OCI-LY7 (cell line): ENCODE measurements at regions not wholly inside any gene's neighbourhood (a gene's known extent, or its start where the extent isn't known, plus 50 kb on each side); places are given as distances from the start of the nearest gene placed in this dataset.

ENCODE experiments used
- BruUV-seq: library from RNA; stranded (reverse); fragments of 400-500 nt; replicated peaks from 2 replicates; lab custom pipeline; 2021; lab: Mats Ljungman, UMichigan
- CTCF ChIA-PET: fragments of 300-600 bp; sonication (Branson Sonifier 250); formaldehyde crosslinking; loops from one replicate; lab custom pipeline; 2022; ENCODE audit warnings: antibody characterized with exemption; ENCODE audit not compliant: unreplicated experiment; lab: Charles Lee
- POLR2A ChIA-PET: fragments of 300-600 bp; sonication (Branson Sonifier 250); formaldehyde crosslinking; loops from one replicate; lab custom pipeline; 2022; ENCODE audit warnings: antibody characterized with exemption; lab: Charles Lee
- DNase-seq: peaks from one replicate; pipeline ENCODE4 v3.0.0-alpha.2; 2015; ENCODE audit warnings: low spot score
- H2AFZ ChIP-seq: fragments of 200-600 bp; sonication (generic), shearing (Covaris generic); 2 replicates; pipeline ENCODE4 v1.6.1; 2014; ENCODE audit warnings: mild to moderate bottlenecking, antibody characterized with exemption, low read length, moderate library complexity
- H3K27ac ChIP-seq: fragments of 200-600 bp; sonication (generic); 2 replicates; pipeline ENCODE4 v1.5.1; 2014; ENCODE audit warnings: mixed run types, low read depth, mild to moderate bottlenecking, moderate library complexity, low read length, inconsistent platforms; ENCODE audit not compliant: poor library complexity, severe bottlenecking
- H3K36me3 ChIP-seq: fragments of 200-600 bp; sonication (generic); 2 replicates; pipeline ENCODE4 v1.6.1; 2014; ENCODE audit warnings: mild to moderate bottlenecking, antibody characterized with exemption, low read length, moderate library complexity, mixed read lengths; ENCODE audit not compliant: insufficient read depth
- H3K4me1 ChIP-seq: fragments of 200-600 bp; sonication (generic); 2 replicates; pipeline ENCODE4 v1.5.1; 2014; ENCODE audit warnings: mild to moderate bottlenecking, low read length; ENCODE audit not compliant: insufficient read depth, poor library complexity, severe bottlenecking
- H3K4me2 ChIP-seq: fragments of 200-600 bp; sonication (generic); 2 replicates; pipeline ENCODE4 v1.6.1; 2014; ENCODE audit warnings: mild to moderate bottlenecking, low read length
- H3K4me3 ChIP-seq: fragments of 200-600 bp; sonication (generic); 2 replicates; pipeline ENCODE4 v1.5.1; 2014; ENCODE audit warnings: mild to moderate bottlenecking, low read depth, low read length; ENCODE audit not compliant: poor library complexity, severe bottlenecking
- H3K79me2 ChIP-seq: fragments of 200-600 bp; sonication (generic); 2 replicates; pipeline ENCODE4 v1.6.1; 2016; ENCODE audit warnings: low read depth, mild to moderate bottlenecking, low read length, moderate library complexity, mixed read lengths; ENCODE audit not compliant: insufficient read depth
- H3K9me2 ChIP-seq: fragments of 200-600 bp; sonication (generic); 2 replicates; pipeline ENCODE4 v1.6.1; 2016; ENCODE audit warnings: mild to moderate bottlenecking, low read length, mixed read lengths; ENCODE audit not compliant: insufficient read depth
- H3K9me3 ChIP-seq: fragments of 200-600 bp; sonication (generic); 2 replicates; pipeline ENCODE4 v1.6.1; 2014; ENCODE audit warnings: mild to moderate bottlenecking, mixed run types, low read length, mixed read lengths
- H4K20me1 ChIP-seq: fragments of 200-600 bp; sonication (generic); 2 replicates; pipeline ENCODE4 v1.6.1; 2014; ENCODE audit warnings: mild to moderate bottlenecking, antibody characterized with exemption, low read length, moderate library complexity, mixed read lengths; ENCODE audit not compliant: insufficient read depth
- EZH2phosphoT487 ChIP-seq: fragments of 200-600 bp; sonication (generic); IDR thresholded peaks from 2 replicates; pipeline ENCODE4 v1.6.1; 2018; ENCODE audit warnings: low read depth, borderline replicate concordance, mild to moderate bottlenecking, mixed run types, antibody characterized with exemption, low read length, moderate library complexity, mixed read lengths
- intact Hi-C: fragments of 100-400 bp; cut with micrococcal nuclease; formaldehyde crosslinking; loops from one replicate; pipeline ENCODE4 v1.10.0; 2022; ENCODE audit not compliant: unreplicated experiment
- TF ChIP-seq, protein P1 (sequence below): fragments of 200-600 bp; sonication (generic); conservative IDR thresholded peaks from 2 replicates; pipeline ENCODE4 v1.5.1; 2014; ENCODE audit warnings: mild to moderate bottlenecking, antibody characterized with exemption, low read length, moderate library complexity, mixed read lengths

DNA sequence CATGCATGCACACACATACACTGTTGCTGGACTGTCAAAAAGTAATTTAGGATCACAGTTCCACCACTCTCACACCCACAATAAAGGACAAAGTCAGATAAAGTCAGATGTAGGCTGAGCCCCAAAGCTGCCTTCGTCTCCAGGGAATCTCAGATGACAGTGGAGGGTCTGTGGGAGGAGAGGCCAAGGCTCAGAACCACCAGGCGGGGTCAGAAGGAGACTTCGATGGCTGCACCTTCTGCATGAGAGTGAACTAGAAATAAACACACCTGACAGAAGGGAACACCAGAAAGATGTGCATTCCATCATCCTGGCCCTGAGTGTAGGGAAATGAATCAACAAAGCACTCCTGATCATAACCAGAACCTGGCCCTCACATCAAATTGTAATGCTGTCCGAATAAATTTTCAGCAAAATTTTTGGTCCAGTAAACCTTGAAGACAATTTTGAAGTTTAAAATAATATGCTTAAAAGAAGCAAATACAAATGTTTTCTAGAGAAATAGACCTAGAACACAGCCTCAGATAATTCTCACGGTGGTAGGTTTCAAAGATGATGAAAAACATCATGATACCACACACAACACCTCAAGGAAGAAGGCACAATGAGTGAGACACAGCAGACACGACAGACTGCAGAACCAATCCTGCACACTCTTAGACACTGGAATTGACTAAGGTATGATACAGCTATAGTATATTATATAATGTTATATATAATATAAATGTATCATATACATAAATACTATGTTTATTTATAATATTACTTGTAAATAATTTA, 269.8 kb upstream of the KLF6 start:
- POLR2A ChIA-PET = no interaction called here
- intact Hi-C loops = no loop called here
- H3K79me2 ChIP-seq = no peaks in the 10 kb centered on the region
- no peak for DNase-seq
- TF ChIP-seq, protein P1, sequence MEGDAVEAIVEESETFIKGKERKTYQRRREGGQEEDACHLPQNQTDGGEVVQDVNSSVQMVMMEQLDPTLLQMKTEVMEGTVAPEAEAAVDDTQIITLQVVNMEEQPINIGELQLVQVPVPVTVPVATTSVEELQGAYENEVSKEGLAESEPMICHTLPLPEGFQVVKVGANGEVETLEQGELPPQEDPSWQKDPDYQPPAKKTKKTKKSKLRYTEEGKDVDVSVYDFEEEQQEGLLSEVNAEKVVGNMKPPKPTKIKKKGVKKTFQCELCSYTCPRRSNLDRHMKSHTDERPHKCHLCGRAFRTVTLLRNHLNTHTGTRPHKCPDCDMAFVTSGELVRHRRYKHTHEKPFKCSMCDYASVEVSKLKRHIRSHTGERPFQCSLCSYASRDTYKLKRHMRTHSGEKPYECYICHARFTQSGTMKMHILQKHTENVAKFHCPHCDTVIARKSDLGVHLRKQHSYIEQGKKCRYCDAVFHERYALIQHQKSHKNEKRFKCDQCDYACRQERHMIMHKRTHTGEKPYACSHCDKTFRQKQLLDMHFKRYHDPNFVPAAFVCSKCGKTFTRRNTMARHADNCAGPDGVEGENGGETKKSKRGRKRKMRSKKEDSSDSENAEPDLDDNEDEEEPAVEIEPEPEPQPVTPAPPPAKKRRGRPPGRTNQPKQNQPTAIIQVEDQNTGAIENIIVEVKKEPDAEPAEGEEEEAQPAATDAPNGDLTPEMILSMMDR = no peak
- no peak for TF ChIP-seq EZH2phosphoT487
- peaks cover 9% of the 10 kb centered on the region for H3K4me1 ChIP-seq
- no peaks in the 10 kb centered on the region for H3K9me3 ChIP-seq
- H3K4me3 ChIP-seq = no peak overlapping the region
- H3K36me3 ChIP-seq = no peaks in the 10 kb centered on the region
- no peak overlapping the region for H3K4me2 ChIP-seq
- BruUV-seq = no TSS peak
- CTCF ChIA-PET = no interaction called here
- H3K27ac ChIP-seq = no peak overlapping the region
- no peaks in the 10 kb centered on the region for H4K20me1 ChIP-seq
- no peaks in the 10 kb centered on the region for H3K9me2 ChIP-seq
- H2AFZ ChIP-seq = no peak overlapping the region

DNA sequence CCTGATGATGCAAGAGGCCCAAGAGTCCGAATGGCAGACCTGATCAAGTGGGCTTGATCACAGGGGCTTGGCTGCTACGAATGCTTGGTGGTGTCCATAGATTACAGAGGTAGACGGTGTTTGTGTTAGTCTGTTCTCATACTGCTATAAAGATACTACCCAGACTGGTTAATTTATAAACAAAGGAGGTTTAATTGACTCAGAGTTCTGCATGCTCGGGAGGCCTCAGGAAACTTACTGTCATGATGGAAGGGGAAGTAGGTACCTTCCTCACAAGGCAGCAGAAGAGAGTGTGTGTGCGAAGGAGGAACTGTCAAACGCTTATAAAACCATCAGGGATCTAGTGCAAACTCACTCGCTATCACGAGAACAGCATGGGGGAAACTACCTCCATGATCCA, 268.9 kb upstream of the KLF6 start:
- Histone ChIP-seq H3K9me2 (no peaks in the 10 kb centered on the region), H3K27ac (no peak overlapping the region), H3K4me2 (no peak overlapping the region), H3K79me2 (no peaks in the 10 kb centered on the region), H2AFZ (no peak overlapping the region), H3K9me3 (no peaks in the 10 kb centered on the region), H4K20me1 (no peaks in the 10 kb centered on the region), H3K36me3 (no peaks in the 10 kb centered on the region), H3K4me3 (no peak overlapping the region), H3K4me1 (no peaks in the 10 kb centered on the region)
- no TSS peak for BruUV-seq
- TF ChIP-seq, protein P1 = no peak
- no peak for TF ChIP-seq EZH2phosphoT487
- POLR2A ChIA-PET = interaction anchor here (0.7 to 1.0 kb wide), 2 partner anchors 17 to 345 kb away, joined by 3 to 4 read pairs; no protein-coding TSS in a partner anchor
- DNase-seq = no peak
- CTCF ChIA-PET = no interaction called here
- intact Hi-C loops = no loop called here

DNA sequence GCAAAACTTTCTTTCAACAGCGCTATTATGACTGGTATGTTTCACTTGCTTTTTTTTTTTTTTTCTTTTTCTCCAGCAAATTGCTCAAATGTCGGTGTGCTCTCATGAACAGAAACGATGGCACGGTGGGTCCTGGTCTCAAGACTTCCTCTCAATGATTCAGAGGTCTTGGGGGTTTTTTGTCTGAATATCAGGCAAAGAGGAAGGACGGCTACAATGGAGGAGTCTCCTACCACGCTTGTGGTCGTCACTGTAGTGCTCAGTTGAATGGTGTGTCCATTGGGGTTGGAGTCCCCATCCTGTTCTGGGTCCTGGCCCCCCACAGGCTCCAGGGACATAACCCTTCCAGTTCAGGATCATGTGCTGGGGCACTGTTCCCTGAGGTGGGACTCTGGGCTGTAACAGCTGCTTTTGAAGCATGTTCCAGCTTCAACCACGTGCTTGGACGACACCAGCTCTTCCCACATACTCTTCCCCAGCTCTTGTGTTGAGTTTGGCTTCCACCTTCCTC, 266.7 kb upstream of the KLF6 start:
- H3K9me2 ChIP-seq = no peaks in the 10 kb centered on the region
- no TSS peak for BruUV-seq
- H3K4me1 ChIP-seq = no peaks in the 10 kb centered on the region
- peak overlapping the region; percentile 32 for H3K4me3 ChIP-seq
- no peaks in the 10 kb centered on the region for H3K9me3 ChIP-seq
- TF ChIP-seq, protein P1 = no peak
- no peaks in the 10 kb centered on the region for H3K36me3 ChIP-seq
- H4K20me1 ChIP-seq = no peaks in the 10 kb centered on the region
- CTCF ChIA-PET = no interaction called here
- H2AFZ ChIP-seq = peak overlapping the region; percentile 60
- DNase-seq = no peak
- H3K79me2 ChIP-seq = no peaks in the 10 kb centered on the region
- intact Hi-C loops = no loop called here
- peak overlapping the region; percentile 46 for H3K4me2 ChIP-seq
- no peak overlapping the region for H3K27ac ChIP-seq
- POLR2A ChIA-PET = no interaction called here
